HUDEP-2 (cell line): ENCODE measurements at regions not wholly inside any gene's neighbourhood (a gene's known extent, or its start where the extent isn't known, plus 50 kb on each side); places are given as distances from the start of the nearest gene placed in this dataset.

Experiments
- DNase-seq, 76 experiments: peaks; one replicate each; lab custom pipeline; 2025; ENCODE audit not compliant: unreplicated experiment in 76 of 76; lab: John Stamatoyannopoulos, UW

DNA sequence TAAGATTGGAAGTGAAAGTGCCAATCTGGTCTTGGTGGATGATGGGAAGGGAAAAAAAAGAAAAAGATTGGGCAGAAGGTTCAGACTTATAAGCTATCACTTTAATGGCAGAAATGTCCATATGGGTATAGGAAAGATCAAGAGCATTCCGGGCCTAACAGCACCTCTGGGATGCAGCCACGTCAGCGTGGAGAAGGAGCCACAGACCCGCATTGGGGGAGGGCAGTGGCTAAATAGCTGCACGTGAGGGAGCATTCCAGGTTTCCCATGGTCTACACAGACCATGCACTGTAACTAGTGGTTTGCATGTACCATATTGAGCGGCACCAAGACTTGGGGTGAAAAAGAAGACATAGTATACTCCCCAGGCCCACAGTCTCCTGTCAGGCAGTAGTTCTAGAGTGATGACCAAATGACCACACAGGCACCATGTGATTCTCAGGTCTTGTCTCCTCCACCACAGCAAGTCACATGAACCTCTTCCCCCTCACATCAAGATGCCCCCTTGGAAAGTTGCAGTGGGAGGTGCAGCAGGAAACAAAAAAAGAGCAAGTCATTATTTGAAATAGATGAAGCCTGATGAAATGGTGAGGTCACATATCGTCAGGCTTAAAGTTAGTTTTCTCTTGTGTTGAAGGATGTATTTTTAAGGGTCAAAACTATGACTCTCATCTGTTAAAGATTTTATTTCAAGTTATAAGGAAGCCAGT is 94.4 kb upstream of the TNFAIP3 start:
- DNase-seq = no peak

DNA sequence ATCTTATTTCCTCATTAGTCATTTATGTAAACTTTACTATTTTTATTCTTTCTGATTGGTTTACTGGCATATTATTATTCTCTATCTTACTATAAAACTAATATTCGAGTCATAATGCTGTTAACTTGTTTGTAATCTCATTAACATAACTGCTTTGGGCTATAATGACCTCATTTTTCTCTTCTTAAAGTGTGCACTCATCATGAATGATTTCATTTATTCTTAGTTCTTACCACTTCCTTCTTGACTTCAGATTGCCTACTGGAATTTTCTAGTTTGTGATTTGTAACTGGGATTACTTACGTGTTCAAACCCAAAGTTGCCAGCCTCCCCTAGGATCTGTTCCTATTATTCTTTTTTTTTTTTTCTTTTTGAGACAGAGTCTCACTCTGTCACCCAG is 91.8 kb upstream of the TNFAIP3 start:
- no peak for DNase-seq

DNA sequence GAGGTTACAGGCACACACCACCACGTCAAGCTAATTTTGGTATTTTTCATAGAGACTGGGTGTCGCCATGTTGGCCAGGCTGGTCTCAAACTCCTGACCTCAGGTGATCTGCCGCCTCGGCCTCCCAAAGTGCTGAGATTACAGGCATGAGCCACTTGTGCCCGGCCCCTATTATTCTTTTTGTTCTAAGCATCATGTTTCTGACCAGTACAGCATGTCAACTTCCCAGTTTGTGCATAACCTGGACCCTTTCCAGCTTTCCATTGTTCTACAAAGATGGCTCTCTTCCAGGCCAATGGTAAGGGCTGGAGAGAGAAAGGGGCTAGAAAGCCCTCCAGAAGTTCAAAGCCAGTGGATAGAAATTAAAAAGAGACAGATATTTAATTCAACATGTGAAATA is 91.3 kb upstream of the TNFAIP3 start:
- DNase-seq = no peak

DNA sequence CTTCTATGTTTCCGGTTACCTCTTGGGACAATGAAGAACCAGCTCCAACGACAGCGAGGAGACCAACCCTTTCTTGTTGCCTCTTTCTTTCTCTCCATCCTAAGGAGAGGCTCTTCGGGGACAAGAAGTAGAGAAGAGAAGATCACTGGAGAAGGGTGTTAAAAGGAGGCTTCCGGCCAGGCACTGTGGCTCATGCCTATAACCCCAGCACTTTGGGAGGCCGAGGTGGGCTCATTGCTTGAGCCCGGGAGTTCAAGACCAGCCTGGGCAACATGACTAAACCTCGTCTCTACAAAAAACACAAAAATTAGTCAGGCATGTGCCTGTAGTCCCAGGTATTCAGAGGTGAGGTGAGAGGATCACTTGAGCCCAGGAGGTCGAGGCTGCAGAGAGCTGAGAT is 90.8 kb upstream of the TNFAIP3 start:
- no peak for DNase-seq

DNA sequence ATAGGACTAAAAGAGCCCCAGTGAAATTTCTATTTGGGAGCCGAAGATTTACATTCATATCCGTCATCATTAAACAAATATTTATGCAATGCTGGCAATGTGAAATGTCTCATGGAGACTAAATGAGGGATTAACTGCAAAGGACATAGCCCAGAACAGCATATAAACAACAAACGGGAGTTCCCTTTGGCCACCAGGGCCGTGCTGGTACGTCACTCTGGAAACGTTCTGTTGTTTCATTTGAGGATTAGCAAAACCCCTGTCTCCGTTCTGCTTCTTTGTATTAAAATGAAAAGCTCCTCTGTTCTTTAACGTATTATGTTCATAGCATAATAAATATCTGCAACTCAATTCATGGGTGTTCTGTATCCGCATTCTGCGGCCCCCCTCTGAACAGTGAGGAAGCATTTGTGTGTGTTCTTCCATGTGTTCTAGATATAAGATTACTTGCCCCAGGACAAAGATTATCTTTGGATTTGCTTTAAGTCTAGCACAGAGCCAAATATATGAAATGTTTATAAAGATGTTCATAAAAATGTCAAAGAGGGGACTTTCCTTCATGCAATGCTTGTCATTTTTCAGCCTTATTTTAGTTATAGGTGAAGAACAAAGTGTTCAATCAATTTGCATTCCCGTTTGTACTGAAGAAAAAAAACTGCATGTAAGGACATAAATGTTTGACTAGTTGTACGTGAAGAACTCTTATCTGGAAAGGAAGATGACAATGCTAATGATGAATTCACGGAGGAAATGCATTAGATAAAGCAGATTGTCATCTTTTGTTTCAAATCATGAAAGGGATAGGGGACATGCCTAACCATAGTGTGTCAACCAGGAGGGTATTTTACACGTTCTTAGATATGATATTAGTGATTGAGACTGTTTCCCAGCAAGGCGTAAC is 90.0 kb upstream of the TNFAIP3 start:
- DNase-seq = no peak

DNA sequence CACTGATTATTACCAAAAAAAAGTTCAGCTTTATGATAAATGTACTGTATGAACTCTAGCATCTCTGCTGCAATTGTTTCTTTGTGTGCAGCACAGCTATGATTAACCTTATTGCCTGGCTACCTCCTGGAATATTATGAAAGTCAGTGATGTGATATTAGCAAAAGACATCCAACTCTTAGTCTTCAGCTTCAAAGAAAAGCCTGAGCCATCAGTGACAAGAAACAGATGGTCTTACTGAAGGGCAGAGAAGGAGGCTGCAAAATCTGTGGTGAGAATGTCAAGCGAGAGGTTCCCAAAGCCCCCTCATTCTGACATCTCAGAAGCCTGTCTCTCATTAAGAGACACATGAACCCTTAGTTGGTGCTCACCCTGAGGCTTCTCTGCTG is 89.4 kb upstream of the TNFAIP3 start:
- no peak for DNase-seq

DNA sequence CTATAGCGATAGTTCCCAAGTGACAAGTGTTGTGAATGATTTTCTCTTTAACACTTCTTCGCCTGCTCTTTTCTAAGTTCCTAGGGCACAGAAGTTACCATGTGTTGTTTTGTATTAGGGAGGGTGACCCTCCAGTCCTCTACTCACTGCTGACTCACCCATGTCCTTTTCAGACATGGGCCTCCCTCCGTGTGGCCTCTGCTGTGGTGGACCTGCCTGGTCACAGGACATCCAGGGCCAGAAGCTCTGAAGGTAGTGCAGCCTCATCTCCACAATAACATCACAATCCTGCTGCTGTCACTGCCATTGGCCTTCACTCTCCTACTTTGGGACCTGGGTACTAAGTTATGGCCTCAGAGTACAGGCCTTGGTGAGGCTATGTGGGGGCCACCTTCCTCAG is 87.1 kb upstream of the TNFAIP3 start:
- DNase-seq = no peak

DNA sequence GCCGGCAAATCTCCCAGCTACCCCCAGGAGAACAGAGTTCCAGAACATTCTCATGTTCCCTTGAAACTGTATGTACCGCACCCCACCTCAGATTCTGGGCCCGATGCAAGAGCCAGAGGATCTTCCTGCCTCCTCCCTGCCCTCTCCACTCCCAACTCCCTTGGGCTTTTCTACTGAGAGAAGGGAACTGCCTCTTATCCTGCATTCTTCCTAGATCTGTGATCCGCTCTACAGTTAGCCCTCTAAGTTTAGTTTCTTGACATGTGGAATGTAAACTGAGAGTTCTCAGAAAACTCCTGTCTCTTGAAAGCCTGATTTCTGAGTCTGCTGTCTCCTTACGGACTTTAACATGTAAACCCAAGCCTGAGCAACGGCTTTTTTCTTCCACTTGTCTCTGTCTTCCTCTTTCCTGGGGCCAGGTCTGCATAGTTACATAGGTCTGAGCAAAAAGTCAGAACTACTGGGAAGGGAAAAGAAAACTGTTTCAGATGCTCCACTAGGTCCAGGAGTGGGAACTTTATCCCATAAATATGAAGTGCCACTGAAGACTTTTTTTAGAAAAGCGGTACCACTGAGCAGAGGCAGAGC is 86.5 kb upstream of the TNFAIP3 start:
- no peak for DNase-seq

DNA sequence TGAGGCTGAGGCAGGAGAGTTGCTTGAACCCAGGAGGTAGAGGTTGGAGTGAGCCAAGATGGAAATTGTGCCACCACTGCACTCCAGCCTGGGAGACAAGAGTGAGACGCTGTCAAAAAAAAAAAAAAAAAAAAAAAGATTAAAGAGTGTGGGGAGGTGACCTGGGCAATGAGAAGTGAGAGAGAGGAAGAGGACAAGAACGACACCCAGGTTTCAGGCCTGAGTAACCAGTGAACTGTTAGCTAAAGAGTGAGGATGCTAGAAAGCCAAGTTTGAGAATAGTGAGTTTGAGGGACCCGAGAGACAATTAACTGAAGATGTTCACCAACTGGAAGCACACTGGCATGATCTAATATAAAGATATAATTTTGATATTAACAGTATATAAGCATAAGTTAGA is 85.4 kb upstream of the TNFAIP3 start:
- DNase-seq = no peak

DNA sequence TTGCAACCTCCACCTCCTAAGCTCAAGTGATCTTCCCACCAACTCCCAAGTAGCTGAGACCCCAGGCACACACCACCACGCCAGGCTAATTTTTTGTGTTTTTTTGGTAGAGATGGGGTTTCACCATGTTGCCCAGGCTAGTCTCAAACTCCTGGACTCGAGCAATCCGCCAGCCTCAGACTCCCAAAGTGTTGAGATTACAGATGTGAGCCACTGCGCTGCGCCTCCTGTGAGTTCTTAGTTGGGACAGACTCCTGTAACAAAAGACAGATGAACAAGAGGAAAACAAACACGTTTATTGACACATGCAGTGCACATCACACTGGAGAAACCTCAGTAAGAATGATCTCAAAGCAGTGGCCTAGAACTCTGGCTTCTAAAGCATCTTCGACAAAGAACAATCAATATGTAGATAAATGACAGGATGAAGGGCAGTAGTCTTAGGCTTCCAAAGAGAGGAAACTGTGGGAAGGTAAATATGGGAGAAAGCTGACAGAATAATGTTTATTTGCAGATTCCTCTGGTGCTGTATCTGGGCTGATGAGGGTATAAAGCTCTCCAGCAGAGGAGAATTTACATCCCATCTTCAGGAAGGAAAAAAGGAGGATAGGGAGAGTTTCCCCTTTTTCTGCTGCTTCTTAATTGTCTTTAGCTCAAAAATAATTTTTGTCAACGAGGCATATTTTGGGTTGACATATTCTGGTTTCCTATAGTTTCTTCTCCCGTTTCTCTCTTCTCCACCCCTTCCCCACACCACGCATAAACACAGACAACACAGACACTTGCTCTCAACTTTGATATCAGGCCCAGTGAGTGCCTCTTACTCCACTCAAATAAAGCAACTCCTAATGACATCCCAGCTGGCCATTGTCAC is 84.7 kb upstream of the TNFAIP3 start:
- no peak for DNase-seq

DNA sequence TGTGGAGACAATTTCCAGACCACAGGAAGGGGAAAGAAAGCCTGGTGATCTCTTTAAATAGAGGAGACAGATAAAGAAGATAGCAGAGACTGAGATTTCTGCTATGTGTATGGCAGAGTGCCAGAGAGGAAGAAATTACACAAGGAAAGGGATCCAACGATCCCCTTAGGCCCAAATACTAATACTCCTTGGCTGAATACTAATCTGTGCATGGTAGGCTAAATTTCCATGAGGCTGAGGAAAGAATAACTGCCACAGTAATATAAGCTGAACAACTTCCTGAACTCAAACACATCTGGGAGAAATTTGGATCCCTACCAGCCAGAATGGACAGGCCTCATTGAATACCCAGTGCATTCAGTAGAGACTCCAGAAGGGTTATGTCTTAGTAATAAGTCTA is 83.3 kb upstream of the TNFAIP3 start:
- no peak for DNase-seq

DNA sequence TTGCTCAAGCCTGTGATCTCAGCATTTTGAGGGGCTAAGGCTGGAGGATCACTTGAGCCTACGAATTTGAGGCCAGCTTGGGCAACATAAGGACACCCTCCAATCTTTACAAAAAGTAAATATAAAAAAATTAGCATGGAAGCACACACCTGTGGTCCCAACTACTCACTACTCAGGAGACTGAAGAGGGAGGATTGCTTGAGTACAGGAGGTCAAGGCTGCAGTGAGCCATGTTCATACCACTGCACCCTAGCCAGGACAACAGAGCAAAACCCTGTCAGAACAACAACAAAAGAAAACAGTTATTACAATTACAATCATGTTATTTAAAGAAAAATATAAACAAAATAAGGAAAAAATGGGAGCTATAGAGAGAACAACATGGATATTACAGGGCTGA is 82.5 kb upstream of the TNFAIP3 start:
- DNase-seq = no peak

DNA sequence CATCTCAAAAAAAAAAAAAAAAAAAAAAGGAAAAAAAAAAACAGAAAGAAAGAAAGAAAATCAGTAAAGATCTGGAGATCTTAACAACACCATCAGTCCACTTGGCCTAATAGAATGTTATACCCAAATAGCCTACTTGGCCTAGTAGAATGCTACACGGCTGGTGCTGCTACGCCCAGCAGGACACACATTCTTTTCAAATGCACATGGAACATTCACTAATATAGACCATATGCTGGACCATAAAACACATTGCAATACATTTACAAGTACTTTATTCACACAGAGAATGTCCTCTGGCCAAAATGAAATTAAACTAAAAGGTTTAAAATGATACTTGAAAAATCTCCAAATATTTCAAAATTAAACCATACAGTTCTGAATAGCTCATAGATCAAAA is 80.0 kb upstream of the TNFAIP3 start:
- DNase-seq = no peak

DNA sequence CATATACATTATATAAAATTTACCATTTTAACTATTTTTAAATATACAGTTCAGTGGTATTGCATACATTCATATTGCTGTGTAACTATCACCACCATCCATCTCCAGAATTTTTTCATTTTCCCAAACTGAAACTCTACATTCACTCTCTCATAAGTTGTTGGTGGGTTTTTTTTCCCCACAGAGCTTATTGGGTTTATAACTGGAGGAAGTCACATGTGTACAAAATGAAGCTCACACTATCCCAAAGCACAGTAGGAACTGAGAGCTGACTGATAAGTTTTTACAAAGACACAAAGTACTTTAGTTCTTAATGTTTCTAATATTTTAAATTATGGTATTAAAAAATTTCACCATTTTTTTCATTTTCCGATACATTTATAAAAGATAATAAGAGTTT is 78.8 kb upstream of the TNFAIP3 start:
- DNase-seq = no peak

DNA sequence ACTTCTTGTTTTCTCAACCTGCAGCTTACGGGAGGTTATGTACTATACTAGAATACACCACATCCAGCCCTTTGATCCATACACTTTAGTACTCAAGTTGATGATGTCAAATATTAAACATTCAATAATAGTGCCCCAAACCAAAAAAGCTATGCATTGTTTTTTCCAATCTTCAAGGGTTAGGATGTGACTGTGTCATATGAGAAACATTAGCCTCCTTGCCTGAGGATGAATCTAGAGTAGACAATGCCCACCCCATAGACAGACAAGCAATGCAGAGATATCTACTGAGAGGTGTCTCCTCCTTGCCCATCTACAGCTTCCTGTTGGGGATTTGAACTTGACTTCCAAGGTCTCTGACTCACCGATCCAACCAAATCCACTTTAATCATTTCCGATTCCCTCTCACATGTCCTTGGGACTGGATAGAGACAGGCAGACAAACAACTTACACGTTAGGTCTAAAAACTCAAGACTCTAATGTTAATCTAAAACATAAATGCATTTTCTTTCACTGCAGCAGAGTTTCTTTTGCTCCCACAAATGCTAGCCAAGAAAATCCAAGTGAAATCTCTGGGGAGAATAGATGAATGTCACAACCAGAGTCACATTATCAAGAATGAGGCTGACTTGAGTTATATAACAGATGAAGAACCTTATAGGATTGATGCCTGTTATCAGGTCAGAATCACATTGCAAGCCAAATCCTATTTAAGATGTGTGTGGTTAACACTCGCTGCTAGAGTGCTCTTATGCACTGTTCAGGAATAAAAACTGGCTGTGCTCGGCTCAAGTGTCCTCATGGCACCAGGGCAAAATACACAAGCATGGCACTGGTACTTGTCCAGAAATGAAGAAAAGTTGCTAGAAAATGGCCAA is 75.5 kb upstream of the TNFAIP3 start:
- no peak for DNase-seq

DNA sequence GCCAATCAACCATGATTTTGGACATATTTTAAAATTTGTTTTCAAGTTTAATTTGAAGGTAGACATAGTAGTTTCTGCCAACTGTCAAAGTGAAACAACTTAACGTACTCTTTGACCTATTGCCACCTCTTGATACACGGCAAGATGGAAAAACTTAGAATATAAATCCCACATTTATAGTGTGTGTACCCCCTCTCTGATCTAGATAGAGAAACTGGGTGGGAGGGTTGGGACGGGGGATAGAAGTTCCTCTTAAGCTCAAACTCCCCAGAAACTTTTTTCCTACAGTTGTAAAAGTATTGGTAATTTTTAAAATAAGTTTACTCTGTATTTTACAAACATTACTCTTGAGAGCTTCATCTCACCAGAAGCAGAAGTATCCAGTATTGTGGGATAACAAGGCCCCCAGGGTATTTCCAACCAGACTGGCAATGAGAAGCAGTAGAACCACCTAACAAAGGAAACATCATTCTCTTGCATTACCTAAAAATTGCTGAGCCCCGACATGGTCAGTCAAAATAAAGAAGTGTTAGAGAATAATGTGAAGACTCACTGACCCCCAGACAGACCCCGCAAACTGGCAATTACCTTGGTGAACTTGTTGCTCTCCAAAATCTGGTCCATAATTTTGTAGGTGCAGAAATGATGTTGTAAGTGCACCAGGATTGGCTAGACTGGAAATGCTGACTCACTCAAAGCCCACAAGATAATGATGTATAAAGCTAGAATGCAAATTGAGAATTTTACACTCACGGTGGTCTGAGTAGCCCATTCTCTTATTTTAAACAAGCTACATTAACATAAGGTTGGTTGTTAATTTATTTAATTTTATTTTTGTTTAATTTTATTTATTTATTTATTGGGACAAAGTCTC is 74.7 kb upstream of the TNFAIP3 start:
- DNase-seq = no peak

DNA sequence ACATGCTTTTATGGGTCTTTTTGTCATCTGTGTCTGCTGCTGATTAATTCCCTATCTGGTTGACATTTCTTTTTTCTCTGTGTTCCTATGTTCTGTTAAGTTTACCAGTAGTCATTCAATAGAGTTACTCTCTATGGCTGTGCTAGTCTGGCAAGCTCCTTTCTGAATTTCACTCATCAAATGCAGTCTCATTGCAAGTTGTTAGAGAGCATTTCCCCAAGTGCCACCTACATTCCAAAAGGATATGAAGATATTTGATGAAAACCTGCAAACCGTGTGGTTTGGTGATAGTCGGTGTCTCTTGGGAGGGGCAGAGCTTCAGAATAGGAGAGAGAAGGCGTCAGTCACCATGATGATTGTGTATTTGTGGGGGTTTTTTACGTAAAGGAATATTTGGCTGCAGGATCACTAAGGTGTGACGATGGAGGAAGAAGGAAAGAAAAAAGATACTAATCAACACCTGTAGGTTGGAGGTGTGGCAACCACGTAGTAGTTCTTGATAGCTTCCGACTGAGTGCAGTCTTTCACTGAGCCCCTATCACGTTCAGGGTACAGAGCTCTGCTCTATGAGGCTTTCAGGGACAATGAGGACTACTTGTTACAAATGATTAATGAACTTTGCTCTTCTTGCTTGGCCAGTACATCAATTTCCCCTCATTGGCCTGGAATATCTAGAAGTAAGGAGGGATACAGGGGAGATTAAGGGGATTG is 73.1 kb upstream of the TNFAIP3 start:
- no peak for DNase-seq

DNA sequence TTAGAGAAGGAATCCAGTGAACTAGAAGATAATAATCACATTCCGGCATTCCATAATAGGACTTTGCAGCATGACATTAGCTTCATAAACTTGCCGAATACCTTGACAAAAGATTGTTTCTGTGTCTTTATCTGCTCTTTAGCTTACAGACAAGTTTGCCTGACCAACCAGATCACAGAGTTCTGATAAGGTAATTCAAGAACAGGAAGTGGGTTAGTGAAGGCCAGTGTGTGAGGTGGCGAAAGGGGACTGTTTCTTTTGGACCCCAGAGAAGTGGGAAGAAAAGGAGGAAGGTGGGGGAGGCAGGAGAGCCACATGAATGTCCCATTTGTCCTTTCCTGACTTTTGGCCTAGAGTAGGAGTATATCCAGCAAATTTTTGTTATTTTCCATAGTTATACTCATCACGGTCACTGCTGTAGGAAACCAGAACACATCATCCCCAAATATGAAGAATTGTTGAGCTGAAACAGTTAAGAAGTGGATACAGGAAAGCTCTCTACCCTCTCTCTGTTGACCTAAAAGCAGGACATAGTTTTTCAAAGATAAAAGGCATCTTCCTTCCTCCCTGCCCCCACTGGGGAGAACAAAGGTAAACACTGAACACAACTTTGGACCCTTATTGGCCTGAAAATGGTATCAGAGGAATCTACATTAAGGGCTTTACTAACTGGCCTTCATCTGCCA is 72.4 kb upstream of the TNFAIP3 start:
- no peak for DNase-seq
